ENCODE measurements at regions not wholly inside any gene's neighbourhood (a gene's known extent, or its start where the extent isn't known, plus 50 kb on each side); places are given as distances from the start of the nearest gene placed in this dataset.

GRCh38 chr6:63426844-63427243 is 107.1 kb upstream of the LGSN start:
- Histone ChIP-seq H3K4me1 (no peaks in the 10 kb centered on the region), H3K9me3 (no peaks in the 10 kb centered on the region), H3K4me3 (no peak overlapping the region), H3K27me3 (no peaks in the 10 kb centered on the region), H3K27ac (no peak overlapping the region), H3K36me3 (no peaks in the 10 kb centered on the region)
- TF ChIP-seq POLR2A (IDR thresholded peaks at IDR 0.05) (no peak), POLR2AphosphoS5 (IDR thresholded peaks at IDR 0.05) (no peak), CTCF (IDR thresholded peaks at IDR 0.05) (no peak)
- intact Hi-C loops (cut with DNase I; ENCODE audit: low total_unique reads), result no loop called here
- DNase-seq (ENCODE audit: low spot score in 2 of 2), result no peak

GRCh38 chr6:63427951-63428350 is 108.2 kb upstream of the LGSN start:
- Histone ChIP-seq H3K4me3 (no peak overlapping the region), H3K27ac (no peak overlapping the region), H3K36me3 (no peaks in the 10 kb centered on the region), H3K27me3 (no peaks in the 10 kb centered on the region), H3K4me1 (no peaks in the 10 kb centered on the region), H3K9me3 (no peaks in the 10 kb centered on the region)
- intact Hi-C loops (cut with DNase I; ENCODE audit: low total_unique reads), result no loop called here
- no peak for DNase-seq (ENCODE audit: low spot score in 2 of 2)
- TF ChIP-seq POLR2A (IDR thresholded peaks at IDR 0.05) (no peak), POLR2AphosphoS5 (IDR thresholded peaks at IDR 0.05) (no peak), CTCF (IDR thresholded peaks at IDR 0.05) (no peak)

- no peak overlapping the region for H3K27ac ChIP-seq
- no peaks in the 10 kb centered on the region for H3K27me3 ChIP-seq
- no peaks in the 10 kb centered on the region for H3K36me3 ChIP-seq
- H3K4me3 ChIP-seq, result no peak overlapping the region
- H3K4me1 ChIP-seq, result no peaks in the 10 kb centered on the region
- no peak for TF ChIP-seq POLR2A (IDR thresholded peaks at IDR 0.05)
- no peak for TF ChIP-seq POLR2AphosphoS5 (IDR thresholded peaks at IDR 0.05)
- no peak for TF ChIP-seq CTCF (IDR thresholded peaks at IDR 0.05)
- intact Hi-C loops (cut with DNase I; ENCODE audit: low total_unique reads), result no loop called here
- no peak for DNase-seq (ENCODE audit: low spot score in 2 of 2)
- no peaks in the 10 kb centered on the region for H3K9me3 ChIP-seq
These were observed 111.3 kb upstream of the LGSN start for GRCh38 chr6:63430985-63431519.

GRCh38 chr6:63434943-63435342 is 115.2 kb upstream of the LGSN start:
- Histone ChIP-seq H3K4me3 (no peak overlapping the region), H3K27ac (no peak overlapping the region), H3K27me3 (no peaks in the 10 kb centered on the region), H3K4me1 (no peaks in the 10 kb centered on the region), H3K36me3 (no peaks in the 10 kb centered on the region), H3K9me3 (no peaks in the 10 kb centered on the region)
- intact Hi-C loops (cut with DNase I; ENCODE audit: low total_unique reads), result no loop called here
- TF ChIP-seq POLR2A (IDR thresholded peaks at IDR 0.05), result no peak
- no peak for TF ChIP-seq POLR2AphosphoS5 (IDR thresholded peaks at IDR 0.05)
- TF ChIP-seq CTCF (IDR thresholded peaks at IDR 0.05), result no peak
- DNase-seq (ENCODE audit: low spot score in 2 of 2), result no peak

GRCh38 chr6:63436356-63436755 is 116.6 kb upstream of the LGSN start:
- Histone ChIP-seq H3K27ac (no peak overlapping the region), H3K4me1 (no peaks in the 10 kb centered on the region), H3K4me3 (no peak overlapping the region), H3K27me3 (no peaks in the 10 kb centered on the region), H3K36me3 (no peaks in the 10 kb centered on the region), H3K9me3 (no peaks in the 10 kb centered on the region)
- intact Hi-C loops (cut with DNase I; ENCODE audit: low total_unique reads), result no loop called here
- no peak for DNase-seq (ENCODE audit: low spot score in 2 of 2)
- TF ChIP-seq POLR2A (IDR thresholded peaks at IDR 0.05), result no peak
- no peak for TF ChIP-seq POLR2AphosphoS5 (IDR thresholded peaks at IDR 0.05)
- no peak for TF ChIP-seq CTCF (IDR thresholded peaks at IDR 0.05)

All from breast epithelium (tissue), 4 donors.